HG03064 (cell line): ENCODE measurements at regions not wholly inside any gene's neighbourhood (a gene's known extent, or its start where the extent isn't known, plus 50 kb on each side); places are given as distances from the start of the nearest gene placed in this dataset.

ENCODE experiments used
- ATAC-seq: cut with Tn5 transposase; IDR thresholded peaks from one replicate; pipeline ENCODE4 v1.9.1; 2021; ENCODE audit warnings: low read depth; ENCODE audit not compliant: unreplicated experiment

GRCh38 chr5:159420940-159421339 is 90.7 kb upstream of the IL12B start:
- ATAC-seq, result no peak

- ATAC-seq, result no peak
These were observed 92.1 kb upstream of the IL12B start for GRCh38 chr5:159422361-159422760.

DNA sequence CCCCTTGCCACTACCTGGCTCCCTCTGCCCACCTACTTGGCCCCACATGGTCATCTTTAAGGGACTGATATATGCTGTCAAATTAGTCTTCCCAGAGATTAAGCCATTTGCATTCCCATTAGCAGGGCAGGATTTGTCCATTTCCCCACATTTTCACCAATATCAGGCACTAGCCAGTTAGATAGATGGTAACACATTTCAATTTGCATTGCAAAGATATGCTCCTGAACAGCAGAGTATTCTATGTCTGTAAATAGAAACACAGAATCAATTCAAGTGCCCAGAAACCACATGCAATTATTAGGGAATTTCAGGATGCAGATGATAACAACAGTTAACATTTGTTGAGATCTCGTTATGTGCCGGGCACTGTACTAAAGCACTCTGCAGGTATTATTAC is 92.6 kb upstream of the IL12B start:
- no peak for ATAC-seq

DNA sequence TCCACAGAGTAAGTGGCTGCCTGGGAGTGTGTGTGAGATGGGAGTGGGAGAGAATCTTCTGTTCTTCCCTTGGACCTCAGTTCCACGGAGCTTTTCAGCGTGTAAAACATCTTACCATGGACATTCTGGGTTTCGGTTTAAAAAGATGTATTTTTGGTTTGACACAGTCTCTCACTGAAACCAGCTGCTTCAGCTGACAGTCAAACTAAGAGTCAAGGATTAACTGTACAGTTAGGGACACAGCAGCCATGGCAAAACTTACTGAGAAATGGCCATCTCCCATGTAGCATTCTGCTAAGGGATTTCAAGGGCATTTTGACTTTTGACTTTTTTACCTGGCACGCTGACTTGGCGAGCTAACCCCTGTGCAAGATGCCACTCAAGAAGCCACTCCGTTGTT is 93.8 kb upstream of the IL12B start:
- no peak for ATAC-seq

DNA sequence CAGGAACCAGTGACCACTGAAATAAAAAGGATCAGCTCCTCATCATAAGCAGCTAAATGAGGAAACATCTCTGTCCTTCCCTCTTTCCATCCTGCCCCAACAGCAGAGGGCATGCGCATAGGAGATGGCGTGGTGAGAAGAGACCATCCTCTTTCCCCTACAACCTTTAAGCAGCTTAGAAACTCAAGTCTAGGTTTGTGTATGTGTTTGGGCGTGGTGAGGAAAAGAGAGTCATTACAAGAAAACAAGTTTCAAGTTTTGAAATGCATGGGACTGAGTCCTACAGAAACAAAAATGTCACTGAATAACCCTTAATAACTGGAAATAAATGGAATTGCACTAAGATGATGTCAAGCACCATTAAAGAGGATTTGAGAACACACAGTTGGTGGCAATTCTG is 96.4 kb upstream of the IL12B start:
- no peak for ATAC-seq

GRCh38 chr5:159427180-159428012 is 97.1 kb upstream of the IL12B start:
- peak; percentile 74 for ATAC-seq

DNA sequence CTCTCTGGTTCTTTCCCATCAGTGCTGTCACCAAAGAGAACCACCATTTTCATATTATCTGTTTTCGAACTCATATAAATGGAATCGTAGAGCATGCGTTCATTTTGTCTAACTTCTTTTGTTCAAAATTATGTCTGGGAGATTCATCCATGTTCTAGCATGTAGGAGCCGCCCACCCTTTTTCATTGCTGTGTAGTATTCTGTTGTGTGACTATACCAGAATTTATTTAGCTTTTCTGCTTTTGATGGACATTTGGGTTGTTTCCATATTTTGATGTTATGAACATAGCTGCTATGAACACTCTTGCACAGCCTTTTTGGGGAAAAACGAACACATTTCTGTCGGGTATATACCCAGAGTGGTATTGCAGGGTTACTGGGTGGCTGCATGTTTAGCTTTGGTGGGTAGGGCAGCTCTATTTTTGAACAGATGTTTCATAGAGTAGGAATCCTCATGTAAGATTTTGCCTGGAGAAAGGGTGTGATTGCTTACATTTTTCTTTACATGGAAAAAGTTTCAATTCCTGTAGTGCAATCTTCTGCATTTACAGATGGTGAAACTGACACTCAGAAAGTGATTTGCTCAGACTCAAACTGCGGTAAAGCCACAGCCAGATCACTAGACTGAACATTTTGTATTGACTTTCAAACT is 100.2 kb upstream of the IL12B start:
- ATAC-seq, result no peak

- ATAC-seq, result no peak
These were observed 105.6 kb upstream of the IL12B start for GRCh38 chr5:159435855-159436254.

- no peak for ATAC-seq
These were observed 107.8 kb upstream of the IL12B start for GRCh38 chr5:159438092-159438491.

DNA sequence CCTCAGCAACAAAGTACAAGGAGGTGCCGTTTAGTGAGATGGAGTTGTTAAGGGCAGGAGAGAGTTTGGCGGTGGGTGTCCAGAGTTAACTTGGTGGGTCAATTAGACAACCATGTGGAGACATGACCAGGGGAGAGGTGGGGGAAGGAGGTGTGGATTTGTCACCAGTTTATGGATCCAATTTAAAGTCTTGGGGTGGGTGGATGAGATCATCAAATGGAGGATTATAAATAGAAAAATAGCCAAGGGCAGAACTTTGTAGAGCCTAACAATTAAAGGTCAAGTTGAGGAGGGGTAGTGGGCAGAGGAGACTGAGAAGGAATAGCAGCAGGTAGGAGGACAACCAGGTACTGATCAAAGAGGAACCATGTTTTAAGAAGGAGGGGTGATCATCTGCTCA is 108.7 kb upstream of the IL12B start:
- no peak for ATAC-seq

DNA sequence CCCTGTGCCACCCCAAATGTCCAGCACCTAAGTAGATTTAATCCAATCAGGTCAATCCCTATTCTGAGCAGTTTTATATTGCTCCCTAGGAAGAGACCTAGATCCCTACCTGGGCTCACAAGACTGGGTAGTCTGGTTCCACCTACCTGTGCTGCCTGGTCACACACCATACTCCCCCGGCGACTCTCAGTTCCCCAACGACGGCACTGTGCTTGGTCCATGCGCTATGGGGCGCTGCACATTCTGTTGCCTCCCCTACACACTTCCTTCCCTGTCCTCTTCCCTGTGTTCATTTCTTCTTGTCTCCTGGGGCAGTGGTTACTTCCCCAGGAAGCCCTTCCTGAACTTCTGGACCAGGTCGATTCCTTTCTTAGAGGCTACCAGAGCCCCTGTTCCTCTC is 109.9 kb upstream of the IL12B start:
- ATAC-seq, result no peak

GRCh38 chr5:159440968-159441367 is 110.7 kb upstream of the IL12B start:
- ATAC-seq, result no peak

GRCh38 chr5:159441441-159441840 is 111.2 kb upstream of the IL12B start:
- no peak for ATAC-seq

GRCh38 chr5:159442206-159442850 is 112.0 kb upstream of the IL12B start:
- no peak for ATAC-seq

GRCh38 chr5:159444441-159445082 is 114.3 kb upstream of the IL12B start:
- ATAC-seq, result no peak

GRCh38 chr5:159447116-159447515 is 116.8 kb upstream of the IL12B start:
- no peak for ATAC-seq

DNA sequence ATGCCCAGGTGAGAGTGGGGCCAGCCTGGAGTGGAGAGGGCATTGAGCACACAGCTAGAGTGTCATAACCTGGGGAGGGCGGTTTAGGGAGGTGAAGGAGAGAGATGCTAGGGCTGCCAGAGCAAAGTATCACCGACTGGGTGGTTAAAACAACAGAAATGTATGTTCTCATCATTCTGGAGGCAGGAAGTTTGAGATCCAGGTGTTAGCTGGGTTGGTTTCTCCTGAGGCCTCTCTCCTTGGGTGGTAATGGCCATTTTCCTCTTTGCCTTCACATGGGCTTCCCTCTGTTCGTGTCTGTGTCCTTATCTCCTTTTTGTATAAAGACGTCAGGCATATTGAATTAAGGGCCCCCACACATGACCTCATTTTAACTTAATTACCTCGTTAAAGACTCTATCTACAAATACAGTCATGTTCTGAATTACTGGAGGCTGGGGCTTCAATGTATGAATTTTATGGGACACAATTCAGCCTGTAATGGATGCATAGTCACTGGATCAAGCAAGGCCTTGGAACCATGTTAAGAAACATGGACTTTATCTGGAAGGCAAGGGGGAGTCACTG is 118.6 kb upstream of the IL12B start:
- ATAC-seq, result no peak

DNA sequence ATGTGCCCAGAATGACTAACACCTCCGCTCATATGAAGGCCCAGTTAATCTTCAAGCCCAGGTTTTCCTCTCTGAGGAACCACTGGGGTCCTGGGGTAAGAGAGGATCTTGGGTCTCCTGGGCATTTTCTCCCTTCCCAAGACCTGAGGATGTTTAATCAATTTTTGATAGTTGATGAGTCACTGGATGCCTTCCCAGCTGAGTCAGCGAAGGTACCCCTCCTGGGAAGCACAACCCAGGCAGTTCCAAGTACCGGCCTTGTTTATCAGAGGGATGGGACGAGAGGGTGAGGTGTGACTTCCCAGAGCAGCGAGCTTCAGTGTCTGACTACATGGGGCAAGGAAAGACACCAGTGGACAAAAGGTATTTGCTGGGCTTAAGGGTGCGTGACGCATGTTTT is 119.6 kb upstream of the IL12B start:
- no peak for ATAC-seq

- ATAC-seq, result no peak
These were observed 120.1 kb upstream of the IL12B start for GRCh38 chr5:159450417-159450816.

GRCh38 chr5:159451197-159452052 is 121.1 kb upstream of the IL12B start:
- no peak for ATAC-seq
